ENCODE measurements at regions not wholly inside any gene's neighbourhood (a gene's known extent, or its start where the extent isn't known, plus 50 kb on each side); places are given as distances from the start of the nearest gene placed in this dataset.

- H3K9me3 Mint-ChIP-seq, result no peaks in the 10 kb centered on the region
- no peaks in the 10 kb centered on the region for H3K36me3 Mint-ChIP-seq (ENCODE audit: low read depth)
- H3K4me1 Mint-ChIP-seq (ENCODE audit: low read depth), result peaks cover 6% of the 10 kb centered on the region
- no peak for DNase-seq (ENCODE audit: low spot score)
- H3K27me3 Mint-ChIP-seq (ENCODE audit: low read depth), result peaks cover 6% of the 10 kb centered on the region
- no peak overlapping the region for H3K4me3 Mint-ChIP-seq (ENCODE audit: low read depth)
- intact Hi-C loops (cut with micrococcal nuclease), result no loop called here
- H3K27ac Mint-ChIP-seq, result no peak overlapping the region
Observed at GRCh38 chr11:92769112-92769511, 200.3 kb upstream of the MTNR1B start.

GRCh38 chr11:92770419-92770818 is 199.0 kb upstream of the MTNR1B start:
- intact Hi-C loops (cut with micrococcal nuclease), result no loop called here
- H3K4me3 Mint-ChIP-seq (ENCODE audit: low read depth), result no peak overlapping the region
- peaks cover 6% of the 10 kb centered on the region for H3K4me1 Mint-ChIP-seq (ENCODE audit: low read depth)
- no peak for DNase-seq (ENCODE audit: low spot score)
- H3K27me3 Mint-ChIP-seq (ENCODE audit: low read depth), result peaks cover 6% of the 10 kb centered on the region
- H3K9me3 Mint-ChIP-seq, result no peaks in the 10 kb centered on the region
- no peaks in the 10 kb centered on the region for H3K36me3 Mint-ChIP-seq (ENCODE audit: low read depth)
- H3K27ac Mint-ChIP-seq, result no peak overlapping the region

- no peaks in the 10 kb centered on the region for H3K9me3 Mint-ChIP-seq
- no peaks in the 10 kb centered on the region for H3K36me3 Mint-ChIP-seq (ENCODE audit: low read depth)
- no peak overlapping the region for H3K4me3 Mint-ChIP-seq (ENCODE audit: low read depth)
- intact Hi-C loops (cut with micrococcal nuclease), result no loop called here
- H3K27me3 Mint-ChIP-seq (ENCODE audit: low read depth), result peaks cover 6% of the 10 kb centered on the region
- no peak overlapping the region for H3K27ac Mint-ChIP-seq
- DNase-seq (ENCODE audit: low spot score), result no peak
- H3K4me1 Mint-ChIP-seq (ENCODE audit: low read depth), result peaks cover 5% of the 10 kb centered on the region
Observed at GRCh38 chr11:92770981-92771380, 198.5 kb upstream of the MTNR1B start.

GRCh38 chr11:92771701-92772100 is 197.8 kb upstream of the MTNR1B start:
- no peaks in the 10 kb centered on the region for H3K9me3 Mint-ChIP-seq
- peaks cover 6% of the 10 kb centered on the region for H3K27me3 Mint-ChIP-seq (ENCODE audit: low read depth)
- H3K4me3 Mint-ChIP-seq (ENCODE audit: low read depth), result no peak overlapping the region
- peaks cover 4% of the 10 kb centered on the region for H3K4me1 Mint-ChIP-seq (ENCODE audit: low read depth)
- intact Hi-C loops (cut with micrococcal nuclease), result no loop called here
- DNase-seq (ENCODE audit: low spot score), result no peak
- H3K36me3 Mint-ChIP-seq (ENCODE audit: low read depth), result no peaks in the 10 kb centered on the region
- H3K27ac Mint-ChIP-seq, result no peak overlapping the region

GRCh38 chr11:92775003-92775676 is 194.3 kb upstream of the MTNR1B start:
- H3K27ac Mint-ChIP-seq, result no peak overlapping the region
- peaks cover 3% of the 10 kb centered on the region for H3K27me3 Mint-ChIP-seq (ENCODE audit: low read depth)
- H3K4me3 Mint-ChIP-seq (ENCODE audit: low read depth), result no peak overlapping the region
- no peaks in the 10 kb centered on the region for H3K36me3 Mint-ChIP-seq (ENCODE audit: low read depth)
- intact Hi-C loops (cut with micrococcal nuclease), result no loop called here
- H3K4me1 Mint-ChIP-seq (ENCODE audit: low read depth), result peaks cover 4% of the 10 kb centered on the region
- no peak for DNase-seq (ENCODE audit: low spot score)
- no peaks in the 10 kb centered on the region for H3K9me3 Mint-ChIP-seq

GRCh38 chr11:92776676-92777075 is 192.8 kb upstream of the MTNR1B start:
- Mint-ChIP-seq H3K36me3 (ENCODE audit: low read depth) (no peaks in the 10 kb centered on the region), H3K4me1 (ENCODE audit: low read depth) (no peaks in the 10 kb centered on the region), H3K27ac (no peak overlapping the region), H3K27me3 (ENCODE audit: low read depth) (peaks cover under 1% of the 10 kb centered on the region), H3K4me3 (ENCODE audit: low read depth) (no peak overlapping the region), H3K9me3 (no peaks in the 10 kb centered on the region)
- no peak for DNase-seq (ENCODE audit: low spot score)
- intact Hi-C loops (cut with micrococcal nuclease), result no loop called here

GRCh38 chr11:92779746-92780145 is 189.7 kb upstream of the MTNR1B start:
- intact Hi-C loops (cut with micrococcal nuclease), result no loop called here
- Mint-ChIP-seq H3K4me1 (ENCODE audit: low read depth) (no peaks in the 10 kb centered on the region), H3K27ac (no peak overlapping the region), H3K27me3 (ENCODE audit: low read depth) (peaks cover 3% of the 10 kb centered on the region), H3K4me3 (ENCODE audit: low read depth) (no peak overlapping the region), H3K9me3 (no peaks in the 10 kb centered on the region), H3K36me3 (ENCODE audit: low read depth) (no peaks in the 10 kb centered on the region)
- no peak for DNase-seq (ENCODE audit: low spot score)

- H3K4me1 Mint-ChIP-seq (ENCODE audit: low read depth), result no peaks in the 10 kb centered on the region
- intact Hi-C loops (cut with micrococcal nuclease), result no loop called here
Observed at GRCh38 chr11:92781151-92781550, 188.3 kb upstream of the MTNR1B start.

GRCh38 chr11:92782806-92783205 is 186.6 kb upstream of the MTNR1B start:
- Mint-ChIP-seq H3K27me3 (ENCODE audit: low read depth) (peaks cover 7% of the 10 kb centered on the region), H3K4me1 (ENCODE audit: low read depth) (no peaks in the 10 kb centered on the region), H3K27ac (no peak overlapping the region), H3K9me3 (no peaks in the 10 kb centered on the region), H3K36me3 (ENCODE audit: low read depth) (no peaks in the 10 kb centered on the region), H3K4me3 (ENCODE audit: low read depth) (no peak overlapping the region)
- DNase-seq (ENCODE audit: low spot score), result no peak
- intact Hi-C loops (cut with micrococcal nuclease), result no loop called here

More at GRCh38 chr11:92781151-92781550, 188.3 kb upstream of the MTNR1B start:
- Mint-ChIP-seq H3K4me3 (ENCODE audit: low read depth) (no peak overlapping the region), H3K9me3 (no peaks in the 10 kb centered on the region), H3K27ac (no peak overlapping the region), H3K27me3 (ENCODE audit: low read depth) (peaks cover 7% of the 10 kb centered on the region), H3K36me3 (ENCODE audit: low read depth) (no peaks in the 10 kb centered on the region)
- no peak for DNase-seq (ENCODE audit: low spot score)

GRCh38 chr11:92784331-92784730 is 185.1 kb upstream of the MTNR1B start:
- intact Hi-C loops (cut with micrococcal nuclease), result no loop called here

GRCh38 chr11:92787638-92788037 is 181.8 kb upstream of the MTNR1B start:
- no peaks in the 10 kb centered on the region for H3K36me3 Mint-ChIP-seq (ENCODE audit: low read depth)
- H3K4me1 Mint-ChIP-seq (ENCODE audit: low read depth), result no peaks in the 10 kb centered on the region
- intact Hi-C loops (cut with micrococcal nuclease), result no loop called here
- H3K4me3 Mint-ChIP-seq (ENCODE audit: low read depth), result no peak overlapping the region
- peaks cover 7% of the 10 kb centered on the region for H3K27me3 Mint-ChIP-seq (ENCODE audit: low read depth)
- no peak overlapping the region for H3K27ac Mint-ChIP-seq
- DNase-seq (ENCODE audit: low spot score), result no peak
- no peaks in the 10 kb centered on the region for H3K9me3 Mint-ChIP-seq

More at GRCh38 chr11:92784331-92784730, 185.1 kb upstream of the MTNR1B start:
- Mint-ChIP-seq H3K4me3 (ENCODE audit: low read depth) (no peak overlapping the region), H3K36me3 (ENCODE audit: low read depth) (no peaks in the 10 kb centered on the region), H3K27ac (no peak overlapping the region), H3K4me1 (ENCODE audit: low read depth) (no peaks in the 10 kb centered on the region), H3K9me3 (no peaks in the 10 kb centered on the region), H3K27me3 (ENCODE audit: low read depth) (peaks cover 7% of the 10 kb centered on the region)
- no peak for DNase-seq (ENCODE audit: low spot score)

GRCh38 chr11:92789761-92790160 is 179.7 kb upstream of the MTNR1B start:
- no peak overlapping the region for H3K4me3 Mint-ChIP-seq (ENCODE audit: low read depth)
- intact Hi-C loops (cut with micrococcal nuclease), result no loop called here
- H3K27me3 Mint-ChIP-seq (ENCODE audit: low read depth), result peaks cover 4% of the 10 kb centered on the region
- H3K9me3 Mint-ChIP-seq, result no peaks in the 10 kb centered on the region
- no peak for DNase-seq (ENCODE audit: low spot score)
- no peak overlapping the region for H3K27ac Mint-ChIP-seq
- H3K36me3 Mint-ChIP-seq (ENCODE audit: low read depth), result no peaks in the 10 kb centered on the region
- H3K4me1 Mint-ChIP-seq (ENCODE audit: low read depth), result no peaks in the 10 kb centered on the region

GRCh38 chr11:92790366-92790765 is 179.1 kb upstream of the MTNR1B start:
- DNase-seq (ENCODE audit: low spot score), result no peak
- intact Hi-C loops (cut with micrococcal nuclease), result no loop called here
- H3K36me3 Mint-ChIP-seq (ENCODE audit: low read depth), result no peaks in the 10 kb centered on the region
- H3K4me1 Mint-ChIP-seq (ENCODE audit: low read depth), result no peaks in the 10 kb centered on the region
- no peaks in the 10 kb centered on the region for H3K9me3 Mint-ChIP-seq
- H3K27ac Mint-ChIP-seq, result no peak overlapping the region
- H3K27me3 Mint-ChIP-seq (ENCODE audit: low read depth), result peaks cover 1% of the 10 kb centered on the region
- no peak overlapping the region for H3K4me3 Mint-ChIP-seq (ENCODE audit: low read depth)

Data from activated T-helper 2 cell treated with anti-CD3 and anti-CD28 coated beads, Interferon-gamma antibody, Interleukin-2, Interleukin-4, amounts not matched to agents 10 μg/mL and 5 μg/mL and 100 μg/mL, durations not matched to agents 14 hours and 24 hours and 36 hours (primary cell).